IPS-20b (cell line): ENCODE measurements at regions not wholly inside any gene's neighbourhood (a gene's known extent, or its start where the extent isn't known, plus 50 kb on each side); places are given as distances from the start of the nearest gene placed in this dataset.
"Not testable (repeated sequence)": the region's sequence is repeated elsewhere in the genome, so short reads cannot be mapped to it uniquely, and the experiment has no call there.

Source experiments
- H3K27ac ChIP-seq: one replicate; pipeline ENCODE4 v1.5.1; 2013; ENCODE audit warnings: low read length
- H3K27me3 ChIP-seq: 2 replicates; pipeline ENCODE4 v1.6.1; 2013; ENCODE audit warnings: mild to moderate bottlenecking, low read length, inconsistent platforms; ENCODE audit not compliant: insufficient read depth
- H3K36me3 ChIP-seq: 2 replicates; pipeline ENCODE4 v1.6.1; 2013; ENCODE audit warnings: low read depth, mild to moderate bottlenecking, inconsistent platforms, low read length, moderate library complexity; ENCODE audit not compliant: insufficient read depth
- H3K4me1 ChIP-seq: 2 replicates; pipeline ENCODE4 v1.6.1; 2013; ENCODE audit warnings: mild to moderate bottlenecking, control low read depth, inconsistent platforms, low read length, moderate library complexity; ENCODE audit not compliant: insufficient read depth
- H3K4me3 ChIP-seq: 2 replicates; pipeline ENCODE4 v1.5.1; 2013; ENCODE audit warnings: mild to moderate bottlenecking, low read length, inconsistent platforms
- H3K9ac ChIP-seq: 2 replicates; pipeline ENCODE4 v1.6.1; 2013; ENCODE audit warnings: low read depth, mild to moderate bottlenecking, inconsistent platforms, low read length, moderate library complexity
- H3K9me3 ChIP-seq: 2 replicates; pipeline ENCODE4 v1.6.1; 2013; ENCODE audit warnings: mild to moderate bottlenecking, low read depth, low read length, inconsistent platforms; ENCODE audit not compliant: insufficient read depth

DNA sequence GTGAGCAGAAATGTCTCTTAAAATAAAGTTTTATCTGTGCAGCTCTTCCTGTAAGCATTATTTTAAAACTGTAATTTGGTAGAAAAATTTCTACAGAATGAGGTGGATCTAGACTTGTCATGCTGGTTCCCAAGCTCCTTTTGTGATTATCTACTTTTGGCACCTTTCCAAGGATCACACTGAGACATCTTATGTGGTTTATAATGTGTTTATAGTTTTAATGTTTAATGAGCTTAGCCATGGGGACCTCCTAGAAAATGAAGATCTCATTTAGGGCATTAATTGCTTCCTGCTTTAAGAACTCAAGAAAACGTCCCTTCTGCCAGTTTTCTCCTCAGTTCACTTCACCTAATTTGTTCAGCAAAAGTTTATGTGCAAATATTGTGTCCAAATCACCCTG is 468.4 kb downstream of the SUCLG1 start:
- H3K4me1 ChIP-seq = no peaks in the 10 kb centered on the region
- H3K27ac ChIP-seq = no peak overlapping the region
- no peak overlapping the region for H3K4me3 ChIP-seq
- H3K9me3 ChIP-seq = no peaks in the 10 kb centered on the region; the same call in 1 of the 2 replicates
- no peaks in the 10 kb centered on the region for H3K36me3 ChIP-seq
- no peaks in the 10 kb centered on the region for H3K27me3 ChIP-seq
- no peak overlapping the region for H3K9ac ChIP-seq

DNA sequence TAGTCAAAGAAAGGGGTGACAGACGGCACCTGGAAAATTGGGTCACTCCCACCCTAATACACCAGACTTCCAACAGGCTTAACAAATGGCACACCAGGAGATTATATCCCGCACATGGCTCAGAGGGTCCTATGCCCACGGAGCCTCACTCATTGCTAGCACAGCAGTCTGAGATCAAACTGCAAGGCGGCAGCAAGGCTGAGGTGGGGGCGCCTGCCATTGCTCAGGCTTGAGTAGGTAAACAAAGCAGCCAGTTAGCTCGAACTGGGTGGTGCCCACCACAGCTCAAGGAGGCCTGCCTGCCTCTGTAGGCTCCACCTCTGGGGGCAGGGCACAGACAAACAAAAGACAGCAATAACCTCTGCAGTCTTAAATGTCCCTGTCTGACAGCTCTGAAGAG is 482.5 kb downstream of the SUCLG1 start:
- not testable (repeated sequence) for H3K36me3 ChIP-seq, H3K27ac ChIP-seq, H3K4me3 ChIP-seq, H3K27me3 ChIP-seq, H3K4me1 ChIP-seq, H3K9ac ChIP-seq
- H3K9me3 ChIP-seq = peaks cover 10% of the 10 kb centered on the region; the same call in 1 of the 2 replicates

DNA sequence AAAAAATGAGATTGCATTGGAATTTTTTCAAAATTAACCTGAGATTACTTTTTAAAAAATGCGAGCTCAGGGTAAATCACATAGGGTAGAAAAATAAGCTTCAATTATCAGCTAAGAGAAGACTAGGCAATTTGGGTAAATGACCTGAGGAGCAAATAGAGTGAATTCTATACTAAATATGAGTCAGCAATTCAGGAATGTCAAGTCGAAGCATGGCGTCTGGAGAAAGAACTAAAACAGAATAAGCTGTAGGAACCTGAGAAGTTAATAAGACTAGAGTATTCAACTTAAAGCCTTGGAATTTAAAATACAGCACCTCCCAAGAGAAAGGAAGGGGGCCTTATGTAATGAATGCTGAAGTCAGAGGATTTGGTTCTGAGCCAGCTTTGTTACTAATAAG is 487.0 kb downstream of the SUCLG1 start:
- Histone ChIP-seq H3K9me3 (peaks cover 10% of the 10 kb centered on the region; the same call in 1 of the 2 replicates), H3K27me3 (no peaks in the 10 kb centered on the region), H3K9ac (no peak overlapping the region; the same call in 1 of the 2 replicates), H3K4me1 (peaks cover 15% of the 10 kb centered on the region), H3K36me3 (no peaks in the 10 kb centered on the region), H3K4me3 (no peak overlapping the region), H3K27ac (no peak overlapping the region)

DNA sequence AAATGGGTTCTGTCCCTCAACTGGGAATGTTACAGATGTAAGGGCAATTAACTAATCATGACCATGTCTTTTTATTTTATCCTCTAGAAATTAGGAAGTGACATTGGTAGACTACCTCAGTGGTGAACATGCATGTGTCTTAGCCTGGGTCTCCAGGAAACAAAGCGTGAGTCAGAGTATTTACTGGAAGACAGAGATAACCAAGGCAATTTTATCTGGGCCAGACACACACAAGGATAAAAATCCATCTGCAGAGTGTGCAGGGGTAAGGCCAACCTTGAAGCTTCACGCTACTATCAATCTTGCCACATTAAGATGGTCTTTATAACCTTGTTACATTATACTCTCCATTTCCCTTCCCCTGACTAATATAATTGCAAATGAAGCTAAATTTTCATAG is 487.5 kb downstream of the SUCLG1 start:
- no peaks in the 10 kb centered on the region for H3K36me3 ChIP-seq
- H3K9me3 ChIP-seq = peaks cover 10% of the 10 kb centered on the region; the same call in 1 of the 2 replicates
- H3K27ac ChIP-seq = no peak overlapping the region
- H3K27me3 ChIP-seq = no peaks in the 10 kb centered on the region
- no peak overlapping the region for H3K4me3 ChIP-seq
- H3K9ac ChIP-seq = no peak overlapping the region; the same call in 1 of the 2 replicates
- H3K4me1 ChIP-seq = peaks cover 15% of the 10 kb centered on the region

DNA sequence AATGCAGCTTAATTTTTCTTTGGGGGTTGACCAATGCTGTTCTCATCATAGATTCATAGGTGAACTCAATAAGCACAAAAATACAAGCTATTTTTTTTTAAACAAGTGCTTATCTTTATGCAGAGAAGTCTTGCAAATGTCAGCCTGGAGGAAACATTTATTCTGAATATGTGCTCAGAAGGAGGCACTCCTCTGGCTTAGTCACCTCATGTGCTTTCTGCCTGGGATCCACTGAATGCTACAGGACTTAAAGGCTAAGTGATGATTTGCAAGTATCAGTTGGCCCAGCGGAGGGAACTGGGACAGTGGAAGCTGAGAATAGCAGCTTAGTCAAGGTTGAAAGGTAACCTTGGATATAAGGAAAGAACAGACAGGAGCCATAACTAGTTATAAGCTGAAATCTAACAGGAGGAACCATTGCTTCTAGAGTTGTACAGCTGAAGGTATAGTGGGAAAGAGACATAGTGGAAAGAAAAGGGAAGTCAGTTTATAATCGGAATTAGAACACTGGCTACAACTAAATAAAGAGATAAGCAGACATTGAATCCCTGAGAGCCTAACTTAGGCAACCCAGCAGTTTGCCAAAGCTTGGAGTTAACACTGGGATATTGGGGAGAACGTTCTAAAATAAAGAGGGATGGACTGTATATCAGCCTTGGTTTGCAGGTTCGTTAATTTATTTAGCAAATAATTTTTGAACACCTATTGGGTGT is 488.7 kb downstream of the SUCLG1 start:
- Histone ChIP-seq H3K9ac (no peak overlapping the region), H3K4me1 (peaks cover 15% of the 10 kb centered on the region), H3K4me3 (no peak overlapping the region), H3K36me3 (no peaks in the 10 kb centered on the region), H3K9me3 (peaks cover under 1% of the 10 kb centered on the region; the same call in 1 of the 2 replicates), H3K27ac (no peak overlapping the region), H3K27me3 (no peaks in the 10 kb centered on the region)

DNA sequence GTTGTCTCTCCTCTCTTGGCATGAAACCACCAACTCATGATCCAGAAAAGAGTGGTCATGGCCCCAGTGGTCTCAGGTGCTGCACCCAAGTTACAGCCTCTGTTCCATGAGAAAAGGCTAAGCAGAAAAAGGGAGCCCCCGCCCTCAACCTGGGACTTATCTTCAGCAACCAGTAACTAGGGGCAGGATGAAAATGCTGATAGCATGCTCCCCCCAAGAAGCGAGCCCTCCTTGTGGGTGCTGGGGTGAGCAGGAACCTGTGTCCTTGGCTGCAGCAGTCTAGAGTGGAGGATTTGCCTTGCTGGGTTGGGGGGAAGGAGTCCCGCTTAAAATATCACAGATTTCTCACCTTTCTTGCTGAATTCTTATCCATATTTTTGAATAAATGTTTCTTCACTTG is 490.0 kb downstream of the SUCLG1 start:
- Histone ChIP-seq H3K9ac (no peak overlapping the region), H3K27me3 (no peaks in the 10 kb centered on the region)

DNA sequence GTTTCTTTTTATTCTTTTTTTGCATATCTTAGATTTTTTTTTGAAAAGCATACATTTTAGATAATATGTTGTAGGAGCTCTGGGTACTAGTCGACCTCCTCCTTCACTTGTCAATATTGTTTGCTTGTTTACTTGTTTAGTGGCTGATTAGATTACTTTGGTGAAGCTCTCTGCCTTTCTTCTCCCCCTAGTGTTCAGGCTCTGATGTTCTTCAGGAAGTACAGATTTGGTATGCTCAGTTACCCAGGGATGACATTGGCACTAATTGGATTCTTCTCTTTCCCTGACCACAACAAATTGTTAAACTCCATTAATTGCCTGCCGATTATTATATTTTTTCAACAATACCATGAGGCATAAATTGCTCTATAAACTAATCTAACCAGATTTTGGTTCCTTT is 491.2 kb downstream of the SUCLG1 start:
- Histone ChIP-seq H3K27ac (no peak overlapping the region), H3K4me3 (no peak overlapping the region), H3K4me1 (peaks cover 15% of the 10 kb centered on the region)

More for the DNA sequence above, 490.0 kb downstream of the SUCLG1 start:
- H3K4me3 ChIP-seq = no peak overlapping the region
- H3K4me1 ChIP-seq = peaks cover 15% of the 10 kb centered on the region
- H3K36me3 ChIP-seq = no peaks in the 10 kb centered on the region
- H3K27ac ChIP-seq = no peak overlapping the region
- no peaks in the 10 kb centered on the region for H3K9me3 ChIP-seq

DNA sequence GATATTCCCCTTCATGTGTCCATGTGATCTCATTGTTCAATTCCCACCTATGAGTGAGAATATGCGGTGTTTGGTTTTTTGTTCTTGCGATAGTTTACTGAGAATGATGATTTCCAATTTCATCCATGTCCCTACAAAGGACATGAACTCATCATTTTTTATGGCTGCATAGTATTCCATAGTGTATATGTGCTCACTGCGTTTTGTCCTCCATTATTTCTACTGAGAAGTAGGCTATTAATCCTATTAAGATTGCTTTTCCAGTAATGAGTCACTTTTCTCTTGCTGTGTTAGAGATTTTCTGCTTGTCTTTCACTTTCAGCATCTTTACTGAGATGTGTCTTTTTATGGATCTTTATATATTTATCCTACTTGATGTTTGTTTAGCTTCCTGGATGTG is 492.1 kb downstream of the SUCLG1 start:
- not testable (repeated sequence) for H3K9ac ChIP-seq, H3K36me3 ChIP-seq, H3K27ac ChIP-seq, H3K9me3 ChIP-seq, H3K27me3 ChIP-seq, H3K4me3 ChIP-seq
- peaks cover 14% of the 10 kb centered on the region for H3K4me1 ChIP-seq

More for the DNA sequence above, 491.2 kb downstream of the SUCLG1 start:
- H3K9me3 ChIP-seq = no peaks in the 10 kb centered on the region
- no peak overlapping the region for H3K9ac ChIP-seq
- H3K36me3 ChIP-seq = no peaks in the 10 kb centered on the region
- no peaks in the 10 kb centered on the region for H3K27me3 ChIP-seq

DNA sequence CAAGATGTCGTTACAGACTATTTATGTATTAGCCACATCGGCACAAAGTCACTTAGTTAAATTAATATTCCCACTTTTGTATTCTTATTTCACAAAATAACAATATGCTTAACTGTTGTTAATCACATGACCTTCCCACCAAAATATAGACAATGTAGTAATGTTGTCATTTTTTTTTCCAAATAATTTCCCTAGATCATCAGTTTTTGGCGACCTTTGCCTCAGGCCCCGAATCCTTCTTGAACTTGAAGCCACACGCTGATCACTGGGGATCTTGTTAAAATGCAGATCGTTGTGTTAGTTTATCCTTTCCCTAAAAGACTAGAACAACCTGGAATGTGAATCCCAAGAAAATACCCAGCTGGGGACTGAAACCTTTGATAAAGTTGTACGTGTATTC is 497.6 kb downstream of the SUCLG1 start:
- Histone ChIP-seq H3K4me1 (no peaks in the 10 kb centered on the region), H3K4me3 (no peak overlapping the region), H3K36me3 (no peaks in the 10 kb centered on the region), H3K27ac (no peak overlapping the region), H3K9me3 (no peaks in the 10 kb centered on the region), H3K27me3 (no peaks in the 10 kb centered on the region), H3K9ac (no peak overlapping the region)

DNA sequence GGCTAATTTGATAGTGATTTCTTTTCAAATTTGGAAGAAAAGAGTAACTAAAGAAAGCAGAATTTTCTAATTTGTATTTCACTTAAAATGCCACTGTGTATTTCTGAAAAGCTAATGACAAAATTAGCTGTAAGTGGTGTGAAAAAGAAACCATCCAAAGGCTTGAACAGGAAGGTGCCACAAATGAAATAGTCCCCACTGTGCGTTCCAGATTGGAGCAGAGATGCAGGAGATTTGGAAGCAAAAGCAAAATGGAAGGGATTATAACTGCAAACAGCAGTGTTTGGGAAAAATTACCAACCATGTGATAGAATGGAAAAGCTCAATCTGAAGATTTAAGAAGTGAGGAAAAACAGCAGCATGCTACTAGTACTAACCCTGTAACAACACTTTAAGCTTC is 498.7 kb downstream of the SUCLG1 start:
- H3K4me1 ChIP-seq = no peaks in the 10 kb centered on the region
- no peak overlapping the region for H3K27ac ChIP-seq
- no peak overlapping the region for H3K9ac ChIP-seq
- H3K27me3 ChIP-seq = no peaks in the 10 kb centered on the region
- H3K36me3 ChIP-seq = no peaks in the 10 kb centered on the region
- H3K9me3 ChIP-seq = no peaks in the 10 kb centered on the region
- no peak overlapping the region for H3K4me3 ChIP-seq

DNA sequence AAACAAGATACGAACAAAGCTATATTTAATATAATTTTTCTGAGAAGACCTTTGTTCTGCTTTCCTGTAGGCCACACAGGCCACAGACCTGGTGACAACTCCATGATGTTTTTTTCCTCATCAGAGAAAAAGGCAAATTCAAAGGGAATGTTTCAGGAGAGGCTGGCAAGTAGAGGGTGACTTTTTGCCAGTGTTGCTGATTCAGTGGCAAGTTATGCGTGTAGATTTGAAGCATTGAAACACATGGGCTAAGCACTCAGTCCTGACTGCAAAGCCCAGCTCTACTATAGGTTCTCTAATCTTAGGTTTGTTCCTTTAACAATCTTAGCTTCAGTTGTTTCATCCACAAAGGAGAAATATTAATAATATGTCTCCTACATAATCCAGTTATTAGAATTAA is 499.8 kb downstream of the SUCLG1 start:
- Histone ChIP-seq H3K4me3 (no peak overlapping the region), H3K9me3 (no peaks in the 10 kb centered on the region), H3K27ac (no peak overlapping the region), H3K36me3 (no peaks in the 10 kb centered on the region), H3K4me1 (no peaks in the 10 kb centered on the region), H3K9ac (no peak overlapping the region), H3K27me3 (no peaks in the 10 kb centered on the region)

DNA sequence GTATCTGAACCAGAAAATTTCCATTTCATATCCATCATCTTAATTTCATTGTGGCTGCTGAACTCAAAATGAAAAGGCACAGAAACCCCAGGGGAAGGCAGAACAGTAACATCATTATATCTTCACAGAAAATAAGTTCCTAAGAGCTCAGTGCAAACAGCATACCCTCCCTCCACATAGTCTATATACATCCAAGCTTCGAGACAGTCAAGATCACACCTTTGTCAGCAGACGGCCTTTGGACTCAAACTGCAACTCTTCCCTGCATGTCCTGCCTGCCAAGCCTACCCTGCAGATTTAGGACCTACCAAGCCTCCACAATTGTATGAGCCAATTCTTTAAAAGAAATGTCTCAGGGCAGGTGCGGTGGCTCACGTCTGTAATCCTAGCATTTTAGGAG is 502.1 kb downstream of the SUCLG1 start:
- 0 out of 2 replicates have a peak, but pooled peaks cover 2% of the 10 kb centered on the region for H3K4me1 ChIP-seq

More for the DNA sequence above, 502.1 kb downstream of the SUCLG1 start:
- Histone ChIP-seq H3K27ac (no peak overlapping the region), H3K27me3 (no peaks in the 10 kb centered on the region), H3K36me3 (no peaks in the 10 kb centered on the region), H3K9me3 (no peaks in the 10 kb centered on the region), H3K9ac (no peak overlapping the region), H3K4me3 (no peak overlapping the region)
